ENCODE measurements at regions not wholly inside any gene's neighbourhood (a gene's known extent, or its start where the extent isn't known, plus 50 kb on each side); places are given as distances from the start of the nearest gene placed in this dataset.

DNA sequence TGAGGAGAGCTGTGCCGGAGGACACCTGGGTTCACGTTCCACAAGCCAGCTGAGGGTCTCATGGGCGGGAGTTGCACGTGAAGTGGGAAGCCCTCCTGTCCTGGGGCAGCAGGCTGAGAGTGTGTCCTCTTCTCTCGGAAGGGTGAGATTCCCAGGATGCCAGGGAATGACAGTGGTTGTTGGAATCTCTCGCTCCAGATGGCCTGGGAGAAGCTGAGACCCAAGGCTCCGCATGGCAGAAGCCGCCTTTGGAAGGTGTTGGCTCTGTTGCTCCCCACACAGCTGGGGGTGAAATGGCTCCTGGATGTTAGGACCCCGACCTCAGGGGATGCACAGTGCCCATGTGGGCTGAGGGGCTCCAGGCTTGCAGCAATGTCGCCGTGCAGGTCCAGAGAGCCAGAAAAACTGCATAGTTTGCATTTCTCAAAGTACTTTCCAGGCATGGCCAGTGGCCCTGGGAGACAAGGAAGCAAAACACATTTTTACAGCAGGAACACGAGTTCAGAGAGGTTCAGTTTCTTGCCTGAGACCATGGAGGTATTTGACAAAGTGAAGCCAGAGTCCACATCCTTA lies 153.4 kb downstream of the TMEM18 start:
- dilution Hi-C loops (cut with MboI; ENCODE audit: extremely low pct_ligation_motif_present, low sequenced_read_pairs): no loop called here
- peaks cover 6% of the 10 kb centered on the region for H3K9me3 ChIP-seq (replicated peaks; ENCODE audit: control insufficient read depth, insufficient read depth, low read length)
- H3K36me3 ChIP-seq (ENCODE audit: control insufficient read depth in 2 of 2, extremely low read depth in 1 of 2, insufficient read depth in 2 of 2, low read length in 2 of 2): no peaks in the 10 kb centered on the region
- no peaks in the 10 kb centered on the region for H3K27me3 ChIP-seq (ENCODE audit: control insufficient read depth in 2 of 2, insufficient read depth in 2 of 2, low read length in 2 of 2)
- H3K4me1 ChIP-seq (ENCODE audit: control insufficient read depth, extremely low read depth, insufficient read depth, low read length): no peaks in the 10 kb centered on the region
- H3K79me2 ChIP-seq (ENCODE audit: control insufficient read depth, insufficient read depth, low read length): no peaks in the 10 kb centered on the region
- DNase-seq (ENCODE audit: low read depth, low spot score): no peak
- no peaks in the 10 kb centered on the region for H4K20me1 ChIP-seq (replicated peaks; ENCODE audit: control insufficient read depth, extremely low read depth, insufficient read depth, low read length)
- no peak overlapping the region for H2AFZ ChIP-seq (ENCODE audit: low read depth, low read length)
- H3K9me1 ChIP-seq (replicated peaks; ENCODE audit: control insufficient read depth, extremely low read depth, insufficient read depth, low read length): no peaks in the 10 kb centered on the region
- H3K4me3 ChIP-seq (replicated peaks in 1 of 3; ENCODE audit: insufficient read depth in 1 of 3, low read depth in 1 of 3, low read length in 3 of 3): no peak overlapping the region
- H3K4me2 ChIP-seq (ENCODE audit: insufficient read depth, low read length): no peak overlapping the region
- intact Hi-C loops (cut with micrococcal nuclease): no loop called here
- H3K9ac ChIP-seq (replicated peaks; ENCODE audit: extremely low read depth, insufficient read depth, low read length): no peak overlapping the region
- POLR2A ChIA-PET: no interaction called here
- no peak overlapping the region for H3K27ac ChIP-seq (ENCODE audit: insufficient read depth, low read depth, low read length)
- BruUV-seq (replicated peaks): no TSS peak
- CTCF ChIA-PET: no interaction called here
- TF ChIP-seq POLR2A (IDR thresholded peaks at IDR 0.05; ENCODE audit: low read depth, low read length) (no peak), JUN (IDR thresholded peaks at IDR 0.05; ENCODE audit: borderline replicate concordance, insufficient read depth, insufficient read length, low read depth) (no peak), GATA2 (IDR thresholded peaks at IDR 0.05; ENCODE audit: insufficient read depth, insufficient read length, low read depth, low read length) (no peak), POLR2AphosphoS5 (IDR thresholded peaks at IDR 0.05; ENCODE audit: insufficient read depth, low read depth, low read length) (no peak), FOS (IDR thresholded peaks at IDR 0.05; ENCODE audit: borderline replicate concordance, insufficient read depth, low read length) (no peak), EZH2 (IDR thresholded peaks at IDR 0.05; ENCODE audit: borderline replicate concordance, low read depth, low read length, severe bottlenecking) (no peak)
- TF ChIP-seq, protein P1, sequence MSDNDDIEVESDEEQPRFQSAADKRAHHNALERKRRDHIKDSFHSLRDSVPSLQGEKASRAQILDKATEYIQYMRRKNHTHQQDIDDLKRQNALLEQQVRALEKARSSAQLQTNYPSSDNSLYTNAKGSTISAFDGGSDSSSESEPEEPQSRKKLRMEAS (IDR thresholded peaks at IDR 0.05; ENCODE audit: insufficient read depth, insufficient read length): no peak
- FAIRE-seq: no peak

- Histone ChIP-seq H3K79me2 (ENCODE audit: control insufficient read depth, insufficient read depth, low read length) (no peaks in the 10 kb centered on the region), H3K9me1 (replicated peaks; ENCODE audit: control insufficient read depth, extremely low read depth, insufficient read depth, low read length) (no peaks in the 10 kb centered on the region), H3K27me3 (ENCODE audit: control insufficient read depth in 2 of 2, insufficient read depth in 2 of 2, low read length in 2 of 2) (no peaks in the 10 kb centered on the region), H3K27ac (ENCODE audit: insufficient read depth, low read depth, low read length) (no peak overlapping the region), H3K9ac (replicated peaks; ENCODE audit: extremely low read depth, insufficient read depth, low read length) (no peak overlapping the region), H4K20me1 (replicated peaks; ENCODE audit: control insufficient read depth, extremely low read depth, insufficient read depth, low read length) (no peaks in the 10 kb centered on the region), H3K9me3 (replicated peaks; ENCODE audit: control insufficient read depth, insufficient read depth, low read length) (peaks cover 6% of the 10 kb centered on the region), H3K4me1 (ENCODE audit: control insufficient read depth, extremely low read depth, insufficient read depth, low read length) (no peaks in the 10 kb centered on the region), H3K4me2 (ENCODE audit: insufficient read depth, low read length) (no peak overlapping the region), H3K4me3 (replicated peaks in 1 of 3; ENCODE audit: insufficient read depth in 1 of 3, low read depth in 1 of 3, low read length in 3 of 3) (no peak overlapping the region), H3K36me3 (ENCODE audit: control insufficient read depth in 2 of 2, extremely low read depth in 1 of 2, insufficient read depth in 2 of 2, low read length in 2 of 2) (no peaks in the 10 kb centered on the region), H2AFZ (ENCODE audit: low read depth, low read length) (no peak overlapping the region)
- CTCF ChIA-PET: no interaction called here
- dilution Hi-C loops (cut with MboI; ENCODE audit: extremely low pct_ligation_motif_present, low sequenced_read_pairs): no loop called here
- no peak for DNase-seq (ENCODE audit: low read depth, low spot score)
- TF ChIP-seq GATA2 (IDR thresholded peaks at IDR 0.05; ENCODE audit: insufficient read depth, insufficient read length, low read depth, low read length) (no peak), POLR2A (IDR thresholded peaks at IDR 0.05; ENCODE audit: low read depth, low read length) (no peak), POLR2AphosphoS5 (IDR thresholded peaks at IDR 0.05; ENCODE audit: insufficient read depth, low read depth, low read length) (no peak), MYC (IDR thresholded peaks at IDR 0.05; ENCODE audit: low read depth, low read length) (no peak), EZH2 (IDR thresholded peaks at IDR 0.05; ENCODE audit: borderline replicate concordance, low read depth, low read length, severe bottlenecking) (no peak)
- intact Hi-C loops (cut with micrococcal nuclease): no loop called here
- BruUV-seq (replicated peaks): no TSS peak
- no peak for FAIRE-seq
- POLR2A ChIA-PET: no interaction called here
Measured at GRCh38 chr2:522776-523175, 154.4 kb downstream of the TMEM18 start.

Data from endothelial cell of umbilical vein (primary cell).